Adrenal gland (tissue), 9 donors: ENCODE measurements at regions not wholly inside any gene's neighbourhood (a gene's known extent, or its start where the extent isn't known, plus 50 kb on each side); places are given as distances from the start of the nearest gene placed in this dataset.
"Not testable (repeated sequence)": the region's sequence is repeated elsewhere in the genome, so short reads cannot be mapped to it uniquely, and the experiment has no call there.

Experiments used
- DNase-seq, 7 donors: peaks; one replicate each; pipeline ENCODE4 v3.0.0-alpha.2; 2019 to 2020
- H3K27ac ChIP-seq, 5 donors: fragments of 200-600 bp; sonication (generic) in 4 of 5; 1 replicate in 3 of 5; 2 replicates in 2 of 5; pipeline versions ENCODE4 v1.5.1 to v1.8.0; 2016 to 2020; ENCODE audit warnings: mild to moderate bottlenecking in 1 of 5
- H3K27me3 ChIP-seq: fragments of 200-600 bp; 2 replicates; pipeline ENCODE4 v1.8.0; 2021
- H3K36me3 ChIP-seq, 2 donors: fragments of 200-600 bp; replicated peaks in 1 of 2; 1 replicate in 1 of 2; 2 replicates in 1 of 2; pipeline versions ENCODE4 v1.5.1 to v1.8.0; 2018 to 2022
- H3K4me1 ChIP-seq, 2 donors: fragments of 200-600 bp; replicated peaks in 1 of 2; 1 replicate in 1 of 2; 2 replicates in 1 of 2; pipeline versions ENCODE4 v1.5.1 to v1.8.0; 2018 to 2021
- H3K4me3 ChIP-seq, 4 donors: fragments of 200-600 bp; sonication (generic) in 3 of 4; one replicate each; pipeline ENCODE4 v1.5.1; 2016 to 2018
- H3K9me3 ChIP-seq, 3 donors: fragments of 200-600 bp; sonication (generic) in 1 of 3; replicated peaks in 1 of 3; 1 replicate in 2 of 3; 2 replicates in 1 of 3; pipeline versions ENCODE4 v1.5.1 to v1.8.0; 2016 to 2021
- POLR2A ChIP-seq, 2 donors: fragments of 450-650 bp; IDR thresholded peaks; one replicate each; pipeline ENCODE4 v1.6.1; 2017; ENCODE audit warnings: antibody characterized with exemption in 2 of 2, mild to moderate bottlenecking in 2 of 2, moderate library complexity in 1 of 2
- WGBS, 4 donors: extraction: QIAGEN DNeasy Blood & Tissue Kit in 2 of 4; methylation state at CpG; one replicate each; pipeline versions ENCODE4 v1.1.5 to v1.1.7; 2013 to 2017; 5-methylcytosine and 5-hydroxymethylcytosine counted together
- intact Hi-C, 2 donors: fragments of 100-400 bp; cut with DNase I; formaldehyde crosslinking; loops; one replicate each; pipeline versions ENCODE4 v1.14.1 to v1.15.0; 2022 to 2023
- TF ChIP-seq, protein P1 (sequence below), 6 experiments: fragments of 450-650 bp in 4 of 6; fragments of 200-600 bp in 2 of 6; sonication (generic) in 1 of 6; IDR thresholded peaks; 1 replicate in 5 of 6; 2 replicates in 1 of 6; pipeline versions ENCODE4 v1.5.1 to v1.8.0; 2016 to 2021; ENCODE audit warnings: antibody characterized with exemption in 6 of 6, mild to moderate bottlenecking in 2 of 6, moderate library complexity in 1 of 6
- donor health status: healthy with polysubstance abuse.
- donor health status: Bipolar disorder and iron deficiency.
- donor health status: DM: yes; HTN: yes; CAD: no.
- donor health status: DM: no; HTN: no; CAD: no.
- donor health status: DM: no; HTN: no; CAD: no.

DNA sequence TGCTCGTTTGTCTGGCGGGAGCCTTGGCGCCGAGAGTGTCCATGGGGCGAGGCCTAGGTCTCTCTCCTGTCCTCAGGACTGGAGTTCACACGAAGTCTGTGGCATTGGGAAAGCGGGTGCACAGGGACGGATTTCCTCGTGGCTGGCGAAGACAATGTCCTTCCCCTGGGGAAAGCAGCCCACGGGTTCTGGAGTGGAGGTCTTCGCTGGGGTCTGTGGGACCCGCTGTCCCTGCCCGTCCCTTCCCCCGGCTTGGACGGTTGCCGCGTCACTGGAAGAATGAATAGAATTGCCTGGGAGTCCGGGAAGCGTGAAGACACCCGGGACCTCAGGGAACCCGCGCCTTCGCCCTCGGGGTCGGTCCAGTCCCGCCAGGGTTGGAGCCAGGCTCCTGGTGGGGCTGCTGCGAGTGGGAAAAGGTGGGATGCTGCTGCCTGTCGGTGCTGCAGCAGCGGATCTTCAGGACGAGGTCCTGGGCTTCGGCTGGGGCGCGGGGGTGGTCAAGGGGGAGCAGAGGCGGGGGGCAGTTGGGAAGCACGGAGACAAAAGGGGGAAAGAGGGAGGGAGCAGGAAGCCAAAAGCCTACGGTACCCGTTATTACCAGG lies 441.8 kb upstream of the DEFB115 start:
- H3K36me3 ChIP-seq: no peaks in the 10 kb centered on the region
- no peaks in the 10 kb centered on the region for H3K27me3 ChIP-seq
- peaks cover 0 to 3% (median 0%) of the 10 kb centered on the region in 3 donors for H3K9me3 ChIP-seq
- H3K27ac ChIP-seq: no peak overlapping the region
- no peak overlapping the region for H3K4me3 ChIP-seq
- DNase-seq: no peak
- intact Hi-C loops: no loop called here
- 69 to 73% (median 71%) methylated on average over 38 of the region's 38 CpGs for WGBS, 4 donors
- H3K4me1 ChIP-seq: no peaks in the 10 kb centered on the region
- TF ChIP-seq POLR2A (IDR thresholded peaks at IDR 0.05): no peak
- TF ChIP-seq, protein P1, sequence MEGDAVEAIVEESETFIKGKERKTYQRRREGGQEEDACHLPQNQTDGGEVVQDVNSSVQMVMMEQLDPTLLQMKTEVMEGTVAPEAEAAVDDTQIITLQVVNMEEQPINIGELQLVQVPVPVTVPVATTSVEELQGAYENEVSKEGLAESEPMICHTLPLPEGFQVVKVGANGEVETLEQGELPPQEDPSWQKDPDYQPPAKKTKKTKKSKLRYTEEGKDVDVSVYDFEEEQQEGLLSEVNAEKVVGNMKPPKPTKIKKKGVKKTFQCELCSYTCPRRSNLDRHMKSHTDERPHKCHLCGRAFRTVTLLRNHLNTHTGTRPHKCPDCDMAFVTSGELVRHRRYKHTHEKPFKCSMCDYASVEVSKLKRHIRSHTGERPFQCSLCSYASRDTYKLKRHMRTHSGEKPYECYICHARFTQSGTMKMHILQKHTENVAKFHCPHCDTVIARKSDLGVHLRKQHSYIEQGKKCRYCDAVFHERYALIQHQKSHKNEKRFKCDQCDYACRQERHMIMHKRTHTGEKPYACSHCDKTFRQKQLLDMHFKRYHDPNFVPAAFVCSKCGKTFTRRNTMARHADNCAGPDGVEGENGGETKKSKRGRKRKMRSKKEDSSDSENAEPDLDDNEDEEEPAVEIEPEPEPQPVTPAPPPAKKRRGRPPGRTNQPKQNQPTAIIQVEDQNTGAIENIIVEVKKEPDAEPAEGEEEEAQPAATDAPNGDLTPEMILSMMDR (IDR thresholded peaks at IDR 0.05): no peak

DNA sequence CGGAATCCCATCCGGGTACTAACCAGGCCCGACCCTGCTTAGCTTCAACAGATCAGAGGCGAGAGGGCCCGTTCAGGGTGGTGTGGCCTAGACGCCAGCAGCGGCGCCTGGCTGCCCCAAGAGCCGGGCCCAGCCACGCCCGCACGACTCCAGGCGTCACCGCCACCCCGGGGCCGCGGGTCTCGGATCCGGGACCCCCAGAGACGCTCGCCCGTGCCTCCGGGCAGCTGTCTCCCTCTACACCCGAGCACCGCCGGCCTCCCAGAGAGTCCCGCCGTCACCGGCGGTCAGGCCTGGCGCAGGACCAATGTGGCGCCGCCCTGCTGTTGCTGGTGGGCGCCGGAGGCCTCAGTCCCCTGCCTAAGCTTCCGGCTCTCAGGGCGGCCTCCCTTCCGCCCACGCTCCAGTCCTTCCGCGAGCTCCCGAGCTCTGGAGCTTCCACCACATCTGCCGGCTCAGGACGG lies 441.2 kb upstream of the DEFB115 start:
- Histone ChIP-seq H3K27ac (no peak overlapping the region), H3K4me3 (no peak overlapping the region), H3K36me3 (no peaks in the 10 kb centered on the region), H3K4me1 (no peaks in the 10 kb centered on the region), H3K27me3 (no peaks in the 10 kb centered on the region), H3K9me3 (peaks cover 0 to 3% (median 0%) of the 10 kb centered on the region in 3 donors)
- intact Hi-C loops: no loop called here
- TF ChIP-seq, protein P1 (IDR thresholded peaks at IDR 0.05): no peak
- no peak for TF ChIP-seq POLR2A (IDR thresholded peaks at IDR 0.05)
- no peak for DNase-seq
- 53 to 75% (median 66%) methylated on average over 43 to 44 of the region's 44 CpGs for WGBS, 4 donors

DNA sequence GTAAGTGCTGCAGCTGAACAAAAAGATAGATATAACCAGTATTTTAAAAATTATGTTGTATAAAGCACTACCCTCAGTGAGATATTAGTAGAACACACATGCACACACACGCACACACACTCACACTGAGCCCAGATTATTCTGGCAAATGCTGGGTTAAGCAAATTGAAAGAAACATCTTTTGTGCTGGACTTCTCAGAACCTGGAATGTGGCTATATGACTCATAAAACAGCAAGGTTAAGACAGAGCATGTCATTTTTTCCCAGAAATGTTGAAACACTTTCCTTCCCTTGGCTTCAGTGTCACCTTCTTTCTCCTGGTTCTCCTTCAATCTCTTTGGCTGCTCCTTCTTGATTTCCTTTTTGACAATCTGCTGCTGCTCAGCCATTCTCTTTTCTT lies 435.8 kb upstream of the DEFB115 start:
- H3K27ac ChIP-seq, H3K4me1 ChIP-seq, H3K36me3 ChIP-seq, intact Hi-C loops, H3K4me3 ChIP-seq, H3K9me3 ChIP-seq, H3K27me3 ChIP-seq, DNase-seq: not testable (repeated sequence)
- 67 to 82% (median 77%) methylated on average over 1 of the region's 1 CpG for WGBS, 4 donors

DNA sequence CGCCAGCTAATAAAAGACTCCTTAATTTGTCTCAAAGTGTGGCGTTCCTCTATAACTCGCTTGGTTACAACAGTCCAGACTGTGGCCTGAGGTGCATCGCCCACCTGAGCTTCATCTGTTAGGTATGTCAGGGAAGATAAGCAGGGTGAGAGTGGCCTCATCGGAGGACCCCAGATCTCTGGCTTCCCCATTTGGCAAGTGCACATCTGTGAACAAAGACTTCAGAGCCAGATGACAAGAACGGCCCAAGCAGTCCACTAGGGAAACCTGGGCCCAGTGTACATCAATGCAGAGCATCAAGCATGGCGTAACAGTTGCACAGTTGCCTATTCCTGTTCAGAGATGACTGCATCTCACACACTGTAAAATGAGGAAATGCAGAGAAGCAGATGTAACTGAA lies 432.8 kb upstream of the DEFB115 start:
- 65 to 74% (median 70%) methylated on average over 7 of the region's 7 CpGs for WGBS, 4 donors
- intact Hi-C loops, H3K27ac ChIP-seq, H3K4me3 ChIP-seq, H3K4me1 ChIP-seq, H3K36me3 ChIP-seq, DNase-seq, H3K9me3 ChIP-seq, H3K27me3 ChIP-seq: not testable (repeated sequence)

DNA sequence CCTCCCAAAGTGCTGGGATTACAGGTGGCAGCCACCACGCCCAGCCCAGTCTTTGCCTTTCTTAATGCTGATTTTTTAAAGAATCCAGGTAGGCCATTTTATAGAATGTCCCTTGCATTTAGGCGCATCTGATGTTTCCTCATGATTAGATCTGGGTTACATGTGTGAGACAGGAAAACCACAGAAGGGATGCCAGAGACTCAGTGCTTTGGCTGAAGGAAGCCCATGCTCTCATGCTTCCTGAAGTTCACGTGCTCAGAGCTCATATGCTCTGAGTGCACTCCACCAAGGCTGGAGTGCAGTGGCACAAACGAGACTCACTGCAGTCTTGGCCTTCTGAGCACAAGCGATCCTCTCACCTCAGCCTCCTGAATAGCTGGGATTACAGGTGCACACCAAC lies 411.5 kb upstream of the DEFB115 start:
- H3K27ac ChIP-seq, H3K9me3 ChIP-seq, intact Hi-C loops, H3K4me3 ChIP-seq, H3K4me1 ChIP-seq, H3K36me3 ChIP-seq, DNase-seq, H3K27me3 ChIP-seq: not testable (repeated sequence)
- WGBS, 4 donors: 59 to 79% (median 66%) methylated on average over 4 to 5 of the region's 5 CpGs

DNA sequence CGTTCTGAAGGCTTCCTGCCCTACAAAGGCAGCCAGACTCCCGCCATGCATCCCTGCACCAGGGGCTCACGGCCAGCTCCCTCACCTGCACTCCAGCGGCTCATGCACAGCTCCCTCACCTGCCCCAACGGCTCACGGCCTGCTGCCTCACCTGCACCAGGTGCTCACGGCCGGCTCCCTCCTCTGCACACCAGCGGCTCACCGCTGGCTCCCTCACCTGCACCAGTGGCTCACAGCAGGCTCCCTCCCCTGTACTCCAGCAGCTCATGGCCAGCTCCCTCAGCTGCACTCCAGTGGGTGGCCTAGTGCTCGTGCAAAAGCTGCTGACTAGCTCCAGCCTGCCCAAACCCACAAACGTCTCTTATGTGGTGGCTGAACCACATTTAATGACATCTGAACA lies 389.2 kb upstream of the DEFB115 start:
- H3K4me1 ChIP-seq, H3K36me3 ChIP-seq, intact Hi-C loops, H3K4me3 ChIP-seq, H3K27ac ChIP-seq, H3K9me3 ChIP-seq, DNase-seq, H3K27me3 ChIP-seq: not testable (repeated sequence)
- 73 to 86% (median 74%) methylated on average over 4 to 12 of the region's 12 CpGs for WGBS, 4 donors

DNA sequence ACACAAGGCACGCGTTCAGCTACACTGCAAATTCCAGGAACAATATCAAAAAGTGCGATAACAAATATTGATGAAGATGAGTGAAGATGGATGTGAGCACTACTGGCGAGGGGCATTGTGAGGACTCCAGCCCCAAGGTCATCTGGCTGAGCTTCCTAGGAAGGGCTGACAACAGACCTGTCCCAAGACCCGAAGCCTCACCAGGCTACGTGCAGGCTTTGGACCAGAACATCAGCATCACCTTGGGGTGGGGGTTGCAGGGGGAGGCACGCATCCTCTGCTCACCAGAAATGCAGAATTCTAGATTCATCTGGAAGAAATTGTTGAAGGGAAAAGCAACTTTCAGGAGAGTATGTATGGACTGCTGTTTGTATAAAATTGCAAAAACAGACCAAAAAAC lies 386.3 kb upstream of the DEFB115 start:
- H3K4me1 ChIP-seq, intact Hi-C loops, H3K4me3 ChIP-seq, H3K27ac ChIP-seq, H3K36me3 ChIP-seq, DNase-seq, H3K27me3 ChIP-seq, H3K9me3 ChIP-seq: not testable (repeated sequence)
- 67 to 70% (median 69%) methylated on average over 7 of the region's 7 CpGs for WGBS, 4 donors

DNA sequence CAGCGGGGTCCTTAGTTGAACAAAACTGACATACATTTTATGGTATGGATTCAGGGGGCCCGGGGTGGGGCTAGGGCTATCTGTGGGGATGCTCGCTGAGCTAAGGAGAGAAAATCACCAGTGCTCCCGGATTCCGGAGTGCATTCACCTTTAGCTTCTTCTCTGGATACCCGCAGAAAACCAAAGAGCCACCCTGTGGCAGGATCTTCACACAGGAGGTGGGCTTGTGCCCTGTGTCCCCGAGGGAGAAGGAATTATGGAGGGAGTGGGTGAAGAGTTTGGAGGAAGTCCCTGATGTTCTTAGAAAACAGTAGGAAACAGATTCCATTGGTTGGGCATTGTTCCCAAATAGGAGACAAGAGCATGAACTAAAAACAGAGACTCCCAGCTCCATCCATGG lies 385.2 kb upstream of the DEFB115 start:
- H3K27me3 ChIP-seq, H3K9me3 ChIP-seq, H3K4me1 ChIP-seq, H3K27ac ChIP-seq, intact Hi-C loops, H3K4me3 ChIP-seq, DNase-seq, H3K36me3 ChIP-seq: not testable (repeated sequence)
- 51 to 63% (median 58%) methylated on average over 7 of the region's 7 CpGs for WGBS, 4 donors

DNA sequence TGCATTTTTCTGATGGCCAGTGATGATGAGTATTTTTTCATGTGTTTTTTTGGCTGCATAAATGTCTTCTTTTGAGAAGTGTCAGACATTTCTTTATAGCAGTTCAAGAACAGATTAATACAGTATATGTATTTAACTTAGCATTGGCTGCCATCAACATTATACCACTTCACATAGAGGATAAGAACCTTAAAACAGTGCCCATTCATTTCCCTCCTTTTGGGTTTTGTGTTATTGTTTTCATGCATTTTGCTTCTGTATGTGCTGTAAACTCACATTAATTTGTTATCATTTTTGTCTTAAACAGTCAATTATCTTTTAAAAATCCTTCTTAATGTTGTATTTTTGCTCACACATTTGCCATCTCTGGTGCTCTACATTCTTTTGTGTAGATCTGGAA lies 381.6 kb upstream of the DEFB115 start:
- H3K4me1 ChIP-seq, H3K27ac ChIP-seq, intact Hi-C loops, H3K27me3 ChIP-seq, DNase-seq, H3K36me3 ChIP-seq, H3K4me3 ChIP-seq, H3K9me3 ChIP-seq: not testable (repeated sequence)

DNA sequence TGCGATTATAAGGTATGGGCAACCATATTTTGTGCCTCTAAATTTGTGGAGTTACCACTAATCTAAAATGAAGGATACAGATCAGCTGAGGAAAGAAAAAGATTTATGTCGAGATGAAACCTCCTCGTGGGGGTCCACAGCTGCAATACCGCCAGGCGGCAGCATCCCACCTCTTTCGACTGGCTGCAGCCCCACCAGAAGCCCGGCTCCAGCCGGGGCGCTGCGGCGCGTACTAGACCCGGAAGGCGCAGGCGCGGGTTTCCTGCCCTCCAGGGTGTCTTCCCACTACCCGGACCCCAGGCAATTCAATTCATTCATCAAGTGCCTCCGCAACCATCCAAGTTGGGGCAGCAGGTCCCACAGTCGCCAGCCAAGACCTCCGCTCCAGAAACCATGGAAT lies 366.1 kb upstream of the DEFB115 start:
- H3K4me3 ChIP-seq, H3K9me3 ChIP-seq, H3K27me3 ChIP-seq, H3K27ac ChIP-seq, intact Hi-C loops, DNase-seq, H3K4me1 ChIP-seq, H3K36me3 ChIP-seq: not testable (repeated sequence)
- WGBS, 4 donors: 7 to 44% (median 29%) methylated on average over 4 to 20 of the region's 20 CpGs
